HepG2 (cell line): ENCODE measurements at regions not wholly inside any gene's neighbourhood (a gene's known extent, or its start where the extent isn't known, plus 50 kb on each side); places are given as distances from the start of the nearest gene placed in this dataset.
"Not testable (repeated sequence)": the region's sequence is repeated elsewhere in the genome, so short reads cannot be mapped to it uniquely, and the experiment has no call there.

Source experiments
- EHMT2 ChIP-seq: fragments of 200-600 bp; sonication (generic); IDR thresholded peaks from 2 replicates; pipeline ENCODE4 v1.7.0; 2017; ENCODE audit warnings: antibody characterized with exemption, low read depth, low read length, borderline replicate concordance
- EP300 ChIP-seq, 3 experiments: sonication (generic) in 1 of 3; formaldehyde crosslinking in 1 of 3; IDR thresholded peaks; 2 replicates each; pipeline versions ENCODE4 v1.5.1 to v1.6.1; 2011 to 2020; ENCODE audit warnings: low read depth in 2 of 3, low read length in 2 of 3, borderline replicate concordance in 1 of 3, improper control_type of control experiment in 1 of 3, mild to moderate bottlenecking in 1 of 3, missing genetic modification reagents in 1 of 3, moderate library complexity in 1 of 3
- HDAC2 ChIP-seq: sonication (generic); formaldehyde crosslinking; IDR thresholded peaks from 2 replicates; pipeline ENCODE4 v1.4.0; 2020; ENCODE audit warnings: missing genetic modification reagents
- MAZ ChIP-seq, 2 experiments: sonication (generic) in 1 of 2; formaldehyde crosslinking in 1 of 2; IDR thresholded peaks; 2 replicates each; pipeline versions ENCODE4 v1.5.0 to v1.6.1; 2012 to 2020; ENCODE audit warnings: low read depth in 2 of 2, mild to moderate bottlenecking in 2 of 2, borderline replicate concordance in 1 of 2, improper control_type of control experiment in 1 of 2, low read length in 1 of 2, missing genetic modification reagents in 1 of 2, moderate library complexity in 1 of 2
- ZNF24 ChIP-seq: fragments of 450-650 bp; IDR thresholded peaks from 2 replicates; pipeline ENCODE4 v1.6.1; 2017; ENCODE audit warnings: antibody characterized with exemption, mild to moderate bottlenecking

- TF ChIP-seq MAZ (IDR thresholded peaks at IDR 0.05; ENCODE audit: borderline replicate concordance, low read depth, low read length); MAZ (CRISPR knock-in tag; IDR thresholded peaks at IDR 0.05; ENCODE audit: low read depth); EP300 (IDR thresholded peaks at IDR 0.05; ENCODE audit: low read depth in 2 of 2, low read length in 2 of 2); EP300 (CRISPR knock-in tag; IDR thresholded peaks at IDR 0.05; ENCODE audit: borderline replicate concordance); ZNF24; EHMT2; HDAC2 (CRISPR knock-in tag): not testable (repeated sequence)
These were observed 863.9 kb upstream of the AMELY start for GRCh38 chrY:7775436-7775835.
